ENCODE measurements at regions not wholly inside any gene's neighbourhood (a gene's known extent, or its start where the extent isn't known, plus 50 kb on each side); places are given as distances from the start of the nearest gene placed in this dataset.

DNA sequence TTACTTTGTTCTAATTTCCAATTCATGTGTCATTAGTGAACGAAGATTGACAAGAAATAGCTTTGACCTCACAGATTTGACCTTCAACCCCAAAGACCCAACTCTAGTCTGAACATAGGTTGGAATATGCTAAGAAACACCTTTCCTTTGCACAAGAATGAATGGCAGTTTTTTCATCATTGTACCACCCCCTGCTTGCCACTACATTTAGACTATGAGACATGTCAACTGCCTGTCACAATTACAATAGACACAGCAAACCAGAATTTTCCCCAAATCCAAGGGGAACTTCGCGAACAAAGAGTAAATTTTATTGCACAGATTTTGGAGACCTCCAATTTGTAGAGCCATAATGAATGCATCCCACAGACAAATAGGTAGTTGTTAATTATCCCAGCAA, 535.4 kb downstream of the PRKD1 start:
- in situ Hi-C loops (cut with MboI; ENCODE audit: low sequenced_read_pairs) = no loop called here
- no peak overlapping the region for H3K4me2 ChIP-seq (ENCODE audit: low read depth, low read length)
- no TSS peak for BruUV-seq (replicated peaks)

More for the DNA sequence above, 535.4 kb downstream of the PRKD1 start:
- no peak overlapping the region for H2BK5ac ChIP-seq (ENCODE audit: low read depth, low read length, poor library complexity, severe bottlenecking)
- ChIA-PET POLR2A (ENCODE audit: unreplicated experiment) (no interaction called here), CTCF (no interaction called here)
- H3K23ac ChIP-seq (ENCODE audit: low read depth, low read length) = no peak overlapping the region
- no peak overlapping the region for H2AK9ac ChIP-seq (replicated peaks; ENCODE audit: low read depth, low read length, poor library complexity)
- H3K9me3 ChIP-seq (ENCODE audit: control insufficient read depth, insufficient read depth, low read length) = no peaks in the 10 kb centered on the region
- no peaks in the 10 kb centered on the region; the same call in 1 of the 2 replicates for H3K27me3 ChIP-seq (ENCODE audit: control insufficient read depth, insufficient read depth, low read length)
- no peak overlapping the region for H2AK5ac ChIP-seq (ENCODE audit: low read depth, low read length)
- no peak overlapping the region for H3K4ac ChIP-seq (ENCODE audit: low read depth, low read length)
- no peak overlapping the region for H4K5ac ChIP-seq (ENCODE audit: low read depth, low read length)
- TF ChIP-seq, protein P1, sequence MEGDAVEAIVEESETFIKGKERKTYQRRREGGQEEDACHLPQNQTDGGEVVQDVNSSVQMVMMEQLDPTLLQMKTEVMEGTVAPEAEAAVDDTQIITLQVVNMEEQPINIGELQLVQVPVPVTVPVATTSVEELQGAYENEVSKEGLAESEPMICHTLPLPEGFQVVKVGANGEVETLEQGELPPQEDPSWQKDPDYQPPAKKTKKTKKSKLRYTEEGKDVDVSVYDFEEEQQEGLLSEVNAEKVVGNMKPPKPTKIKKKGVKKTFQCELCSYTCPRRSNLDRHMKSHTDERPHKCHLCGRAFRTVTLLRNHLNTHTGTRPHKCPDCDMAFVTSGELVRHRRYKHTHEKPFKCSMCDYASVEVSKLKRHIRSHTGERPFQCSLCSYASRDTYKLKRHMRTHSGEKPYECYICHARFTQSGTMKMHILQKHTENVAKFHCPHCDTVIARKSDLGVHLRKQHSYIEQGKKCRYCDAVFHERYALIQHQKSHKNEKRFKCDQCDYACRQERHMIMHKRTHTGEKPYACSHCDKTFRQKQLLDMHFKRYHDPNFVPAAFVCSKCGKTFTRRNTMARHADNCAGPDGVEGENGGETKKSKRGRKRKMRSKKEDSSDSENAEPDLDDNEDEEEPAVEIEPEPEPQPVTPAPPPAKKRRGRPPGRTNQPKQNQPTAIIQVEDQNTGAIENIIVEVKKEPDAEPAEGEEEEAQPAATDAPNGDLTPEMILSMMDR (conservative IDR thresholded peaks at IDR 0.05; ENCODE audit: low read depth, low read length) = no peak
- TF ChIP-seq BHLHE40 (IDR thresholded peaks at IDR 0.05; ENCODE audit: low read depth, low read length) (no peak), RAD21 (IDR thresholded peaks at IDR 0.05; ENCODE audit: low read length) (no peak), MAZ (IDR thresholded peaks at IDR 0.05; ENCODE audit: borderline replicate concordance, low read depth, low read length) (no peak), RFX5 (IDR thresholded peaks at IDR 0.05; ENCODE audit: low read depth, low read length) (no peak), MXI1 (IDR thresholded peaks at IDR 0.05; ENCODE audit: borderline replicate concordance, low read depth, low read length) (no peak), SMC3 (IDR thresholded peaks at IDR 0.05; ENCODE audit: low read depth, low read length) (no peak), POLR2A (IDR thresholded peaks at IDR 0.05; ENCODE audit: low read depth, low read length) (no peak), NFE2L2 (IDR thresholded peaks at IDR 0.05; ENCODE audit: low read depth, low read length) (no peak), RCOR1 (IDR thresholded peaks at IDR 0.05; ENCODE audit: insufficient replicate concordance, low read length) (no peak), FOS (IDR thresholded peaks at IDR 0.05; ENCODE audit: low read depth, low read length) (no peak), CEBPB (IDR thresholded peaks at IDR 0.05; ENCODE audit: low read depth, low read length) (no peak), CHD1 (IDR thresholded peaks at IDR 0.05; ENCODE audit: low read depth, low read length) (no peak), MAFK (IDR thresholded peaks at IDR 0.05; ENCODE audit: low read depth, low read length) (no peak)
- TF ChIP-seq, protein P2, sequence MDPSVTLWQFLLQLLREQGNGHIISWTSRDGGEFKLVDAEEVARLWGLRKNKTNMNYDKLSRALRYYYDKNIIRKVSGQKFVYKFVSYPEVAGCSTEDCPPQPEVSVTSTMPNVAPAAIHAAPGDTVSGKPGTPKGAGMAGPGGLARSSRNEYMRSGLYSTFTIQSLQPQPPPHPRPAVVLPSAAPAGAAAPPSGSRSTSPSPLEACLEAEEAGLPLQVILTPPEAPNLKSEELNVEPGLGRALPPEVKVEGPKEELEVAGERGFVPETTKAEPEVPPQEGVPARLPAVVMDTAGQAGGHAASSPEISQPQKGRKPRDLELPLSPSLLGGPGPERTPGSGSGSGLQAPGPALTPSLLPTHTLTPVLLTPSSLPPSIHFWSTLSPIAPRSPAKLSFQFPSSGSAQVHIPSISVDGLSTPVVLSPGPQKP (IDR thresholded peaks at IDR 0.05; ENCODE audit: borderline replicate concordance, low read depth, low read length) = no peak
- TF ChIP-seq, protein P3, sequence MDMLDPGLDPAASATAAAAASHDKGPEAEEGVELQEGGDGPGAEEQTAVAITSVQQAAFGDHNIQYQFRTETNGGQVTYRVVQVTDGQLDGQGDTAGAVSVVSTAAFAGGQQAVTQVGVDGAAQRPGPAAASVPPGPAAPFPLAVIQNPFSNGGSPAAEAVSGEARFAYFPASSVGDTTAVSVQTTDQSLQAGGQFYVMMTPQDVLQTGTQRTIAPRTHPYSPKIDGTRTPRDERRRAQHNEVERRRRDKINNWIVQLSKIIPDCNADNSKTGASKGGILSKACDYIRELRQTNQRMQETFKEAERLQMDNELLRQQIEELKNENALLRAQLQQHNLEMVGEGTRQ (IDR thresholded peaks at IDR 0.05; ENCODE audit: low read depth, low read length) = no peak
- H3K18ac ChIP-seq (ENCODE audit: low read depth, low read length) = no peak overlapping the region
- no peak overlapping the region for H3K14ac ChIP-seq (replicated peaks; ENCODE audit: low read depth, low read length)
- no peak overlapping the region for H3K27ac ChIP-seq (ENCODE audit: insufficient read depth, low read length)
- H3K4me1 ChIP-seq (ENCODE audit: control insufficient read depth, insufficient read depth, low read length) = no peaks in the 10 kb centered on the region
- no CpG with 5 or more reads among the region's 3 CpGs for WGBS, 2 experiments (ENCODE audit: extremely low coverage in 2 of 2, insufficient read length in 1 of 2)
- dilution Hi-C loops (cut with HindIII; ENCODE audit: low sequenced_read_pairs, unreplicated experiment) (no loop called here), intact Hi-C loops (cut with micrococcal nuclease) (no loop called here)
- no peak overlapping the region for H4K8ac ChIP-seq (ENCODE audit: low read depth in 2 of 2, low read length in 2 of 2)
- no peaks in the 10 kb centered on the region for H3K9me1 ChIP-seq (ENCODE audit: insufficient read depth, low read length)
- no peaks in the 10 kb centered on the region for H3K36me3 ChIP-seq (ENCODE audit: control insufficient read depth, insufficient read depth, low read length)
- no peaks in the 10 kb centered on the region for H3K79me1 ChIP-seq (ENCODE audit: low read depth in 1 of 2, low read length in 2 of 2)
- H2BK120ac ChIP-seq (ENCODE audit: low read depth, low read length) = no peak overlapping the region
- H3K56ac ChIP-seq (ENCODE audit: extremely low read depth, insufficient read depth, low read length) = no peak overlapping the region
- no peak overlapping the region for H3K9ac ChIP-seq (ENCODE audit: low read depth, low read length)
- H2BK20ac ChIP-seq (ENCODE audit: low read depth, low read length) = no peak overlapping the region
- H4K91ac ChIP-seq (ENCODE audit: insufficient read depth, low read depth, low read length) = no peak overlapping the region
- DNase-seq (no peak), ATAC-seq (ENCODE audit: low read depth) (no peak)
- no peaks in the 10 kb centered on the region for H4K20me1 ChIP-seq (ENCODE audit: insufficient read depth, low read length)
- H2AFZ ChIP-seq (replicated peaks; ENCODE audit: low read length, poor library complexity) = no peak overlapping the region
- H3K4me3 ChIP-seq (ENCODE audit: insufficient read depth, low read depth, low read length) = no peak overlapping the region
- no peak overlapping the region for H2BK15ac ChIP-seq (ENCODE audit: low read depth, low read length)

Data from IMR-90 (cell line).